ENCODE measurements at regions not wholly inside any gene's neighbourhood (a gene's known extent, or its start where the extent isn't known, plus 50 kb on each side); places are given as distances from the start of the nearest gene placed in this dataset.

DNA sequence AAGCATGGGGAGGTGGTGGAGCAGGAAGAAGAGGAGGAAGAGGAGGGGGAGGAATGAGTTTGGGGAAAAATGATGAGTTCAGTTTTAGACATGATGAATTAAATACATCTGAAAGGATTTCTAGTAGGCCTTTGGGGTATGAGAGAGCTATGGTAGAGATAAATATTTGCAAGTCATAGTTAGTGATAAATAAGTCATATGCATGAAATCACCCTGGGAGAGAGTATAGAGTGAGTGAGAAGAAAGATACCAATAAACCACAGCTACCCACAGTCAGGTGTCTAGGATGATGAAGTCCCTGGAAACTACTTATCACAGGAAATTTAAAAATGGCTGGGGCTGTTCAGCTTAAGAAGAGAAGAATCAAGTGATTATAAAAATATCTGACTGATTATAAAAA is 240.5 kb downstream of the RDH14 start:
- no peaks in the 10 kb centered on the region for H3K36me3 ChIP-seq (ENCODE audit: low read length)
- H3K9me2 ChIP-seq (replicated peaks; ENCODE audit: insufficient read depth, low read length): no peaks in the 10 kb centered on the region
- H3K4me3 ChIP-seq (ENCODE audit: insufficient read depth, low read length, poor library complexity, severe bottlenecking): no peak overlapping the region
- no peaks in the 10 kb centered on the region for H3K79me2 ChIP-seq (ENCODE audit: insufficient read depth, low read length)
- H3K9ac ChIP-seq (ENCODE audit: low read length): no peak overlapping the region
- H3K27ac ChIP-seq (ENCODE audit: low read depth, low read length): no peak overlapping the region
- no peaks in the 10 kb centered on the region for H3K9me3 ChIP-seq (ENCODE audit: insufficient read depth, low read length)
- no peaks in the 10 kb centered on the region for H3F3A ChIP-seq (ENCODE audit: insufficient read depth)
- H3K27me3 ChIP-seq (ENCODE audit: low read length): no peaks in the 10 kb centered on the region
- no peak overlapping the region for H2AFZ ChIP-seq (ENCODE audit: low read depth, low read length, severe bottlenecking)
- no peak overlapping the region for H3K4me2 ChIP-seq (ENCODE audit: low read depth, low read length, poor library complexity, severe bottlenecking)
- no peaks in the 10 kb centered on the region for H4K20me1 ChIP-seq (ENCODE audit: low read depth, low read length)
- TF ChIP-seq, protein P1, sequence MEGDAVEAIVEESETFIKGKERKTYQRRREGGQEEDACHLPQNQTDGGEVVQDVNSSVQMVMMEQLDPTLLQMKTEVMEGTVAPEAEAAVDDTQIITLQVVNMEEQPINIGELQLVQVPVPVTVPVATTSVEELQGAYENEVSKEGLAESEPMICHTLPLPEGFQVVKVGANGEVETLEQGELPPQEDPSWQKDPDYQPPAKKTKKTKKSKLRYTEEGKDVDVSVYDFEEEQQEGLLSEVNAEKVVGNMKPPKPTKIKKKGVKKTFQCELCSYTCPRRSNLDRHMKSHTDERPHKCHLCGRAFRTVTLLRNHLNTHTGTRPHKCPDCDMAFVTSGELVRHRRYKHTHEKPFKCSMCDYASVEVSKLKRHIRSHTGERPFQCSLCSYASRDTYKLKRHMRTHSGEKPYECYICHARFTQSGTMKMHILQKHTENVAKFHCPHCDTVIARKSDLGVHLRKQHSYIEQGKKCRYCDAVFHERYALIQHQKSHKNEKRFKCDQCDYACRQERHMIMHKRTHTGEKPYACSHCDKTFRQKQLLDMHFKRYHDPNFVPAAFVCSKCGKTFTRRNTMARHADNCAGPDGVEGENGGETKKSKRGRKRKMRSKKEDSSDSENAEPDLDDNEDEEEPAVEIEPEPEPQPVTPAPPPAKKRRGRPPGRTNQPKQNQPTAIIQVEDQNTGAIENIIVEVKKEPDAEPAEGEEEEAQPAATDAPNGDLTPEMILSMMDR (IDR thresholded peaks at IDR 0.05; ENCODE audit: insufficient read depth, low read length, poor library complexity, severe bottlenecking): no peak
- no peak for TF ChIP-seq EZH2phosphoT487 (conservative IDR thresholded peaks at IDR 0.05; ENCODE audit: low read length)

DNA sequence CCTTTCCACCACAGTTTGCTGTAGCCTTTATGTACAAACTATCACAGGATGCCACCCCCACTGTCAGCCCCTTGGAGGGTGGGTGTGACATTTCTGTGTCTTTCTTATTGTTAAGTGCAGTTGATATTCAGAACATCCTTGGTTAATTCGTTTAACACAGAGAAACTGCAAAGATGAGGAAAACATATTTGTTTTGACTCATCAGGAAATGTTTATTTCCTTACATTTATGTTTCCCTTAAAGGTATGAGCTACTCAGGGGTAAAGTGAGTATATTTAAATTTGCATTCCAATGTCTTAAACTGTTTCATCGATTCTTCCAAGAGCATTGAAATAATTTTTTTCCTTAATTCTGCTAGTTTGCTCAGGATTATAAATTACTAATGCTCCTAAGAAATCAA is 243.4 kb downstream of the RDH14 start:
- Histone ChIP-seq H3K4me2 (ENCODE audit: low read depth, low read length, poor library complexity, severe bottlenecking) (no peak overlapping the region), H4K20me1 (ENCODE audit: low read depth, low read length) (no peaks in the 10 kb centered on the region), H2AFZ (ENCODE audit: low read depth, low read length, severe bottlenecking) (no peak overlapping the region), H3K36me3 (ENCODE audit: low read length) (no peaks in the 10 kb centered on the region), H3K27ac (ENCODE audit: low read depth, low read length) (no peak overlapping the region), H3K9me3 (ENCODE audit: insufficient read depth, low read length) (no peaks in the 10 kb centered on the region), H3K9ac (ENCODE audit: low read length) (no peak overlapping the region), H3F3A (ENCODE audit: insufficient read depth) (no peaks in the 10 kb centered on the region), H3K27me3 (ENCODE audit: low read length) (no peaks in the 10 kb centered on the region), H3K79me2 (ENCODE audit: insufficient read depth, low read length) (no peaks in the 10 kb centered on the region), H3K9me2 (replicated peaks; ENCODE audit: insufficient read depth, low read length) (no peaks in the 10 kb centered on the region), H3K4me3 (ENCODE audit: insufficient read depth, low read length, poor library complexity, severe bottlenecking) (no peak overlapping the region)
- no peak for TF ChIP-seq EZH2phosphoT487 (conservative IDR thresholded peaks at IDR 0.05; ENCODE audit: low read length)
- TF ChIP-seq, protein P1 (IDR thresholded peaks at IDR 0.05; ENCODE audit: insufficient read depth, low read length, poor library complexity, severe bottlenecking): no peak

GRCh38 chr2:18312818-18313217 is 247.6 kb downstream of the RDH14 start:
- Histone ChIP-seq H3F3A (ENCODE audit: insufficient read depth) (no peaks in the 10 kb centered on the region), H4K20me1 (ENCODE audit: low read depth, low read length) (no peaks in the 10 kb centered on the region), H3K9me3 (ENCODE audit: insufficient read depth, low read length) (no peaks in the 10 kb centered on the region), H3K27ac (ENCODE audit: low read depth, low read length) (no peak overlapping the region), H3K4me2 (ENCODE audit: low read depth, low read length, poor library complexity, severe bottlenecking) (no peak overlapping the region), H3K79me2 (ENCODE audit: insufficient read depth, low read length) (no peaks in the 10 kb centered on the region), H3K9ac (ENCODE audit: low read length) (no peak overlapping the region), H3K27me3 (ENCODE audit: low read length) (no peaks in the 10 kb centered on the region), H3K36me3 (ENCODE audit: low read length) (no peaks in the 10 kb centered on the region), H3K4me3 (ENCODE audit: insufficient read depth, low read length, poor library complexity, severe bottlenecking) (no peak overlapping the region), H3K9me2 (replicated peaks; ENCODE audit: insufficient read depth, low read length) (no peaks in the 10 kb centered on the region), H2AFZ (ENCODE audit: low read depth, low read length, severe bottlenecking) (no peak overlapping the region)
- no peak for TF ChIP-seq EZH2phosphoT487 (conservative IDR thresholded peaks at IDR 0.05; ENCODE audit: low read length)

DNA sequence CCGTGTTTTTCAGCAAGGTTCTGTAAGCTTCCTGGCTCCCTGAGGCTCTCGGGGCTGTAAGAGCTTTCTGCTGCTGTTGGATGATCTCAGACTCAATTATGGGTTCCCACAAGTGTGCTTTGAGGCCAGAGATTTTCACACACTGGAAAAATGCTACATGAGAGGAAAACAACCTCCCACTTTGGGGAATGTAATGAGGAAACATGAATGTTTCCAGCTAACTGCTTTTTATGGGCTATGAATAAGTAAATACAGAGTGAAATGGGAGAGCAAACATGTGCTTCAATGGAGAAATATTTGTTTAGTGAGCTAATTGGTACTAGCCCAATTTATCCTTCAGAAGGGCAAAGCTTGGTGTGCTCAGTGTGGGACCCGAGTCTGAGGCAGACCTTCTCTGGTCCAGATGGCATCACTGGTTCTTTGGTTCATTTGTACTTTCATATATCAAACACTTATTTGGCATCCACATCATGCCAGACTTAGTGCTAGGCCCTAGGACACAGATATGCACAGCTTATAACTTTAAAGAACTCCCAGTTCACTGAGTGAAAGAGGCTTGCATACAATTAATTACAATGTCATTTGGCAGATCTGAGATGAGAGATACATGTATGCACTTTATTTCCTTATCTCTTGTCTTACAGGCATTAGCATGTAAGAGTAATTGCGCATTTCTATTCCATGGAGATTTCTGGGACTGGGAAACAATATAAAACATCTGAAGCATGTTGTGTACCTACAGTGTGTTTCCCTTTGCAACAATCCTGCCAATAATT is 248.8 kb downstream of the RDH14 start:
- Histone ChIP-seq H3K4me3 (ENCODE audit: insufficient read depth, low read length, poor library complexity, severe bottlenecking) (no peak overlapping the region), H3K9me2 (replicated peaks; ENCODE audit: insufficient read depth, low read length) (no peaks in the 10 kb centered on the region), H2AFZ (ENCODE audit: low read depth, low read length, severe bottlenecking) (no peak overlapping the region), H3K79me2 (ENCODE audit: insufficient read depth, low read length) (no peaks in the 10 kb centered on the region), H3K9me3 (ENCODE audit: insufficient read depth, low read length) (no peaks in the 10 kb centered on the region), H3K4me2 (ENCODE audit: low read depth, low read length, poor library complexity, severe bottlenecking) (no peak overlapping the region), H3K36me3 (ENCODE audit: low read length) (no peaks in the 10 kb centered on the region), H3F3A (ENCODE audit: insufficient read depth) (no peaks in the 10 kb centered on the region), H3K9ac (ENCODE audit: low read length) (no peak overlapping the region), H4K20me1 (ENCODE audit: low read depth, low read length) (no peaks in the 10 kb centered on the region), H3K27ac (ENCODE audit: low read depth, low read length) (no peak overlapping the region), H3K27me3 (ENCODE audit: low read length) (no peaks in the 10 kb centered on the region)
- TF ChIP-seq EZH2phosphoT487 (conservative IDR thresholded peaks at IDR 0.05; ENCODE audit: low read length): no peak
- TF ChIP-seq, protein P1 (IDR thresholded peaks at IDR 0.05; ENCODE audit: insufficient read depth, low read length, poor library complexity, severe bottlenecking): no peak
